ENCODE measurements at regions not wholly inside any gene's neighbourhood (a gene's known extent, or its start where the extent isn't known, plus 50 kb on each side); places are given as distances from the start of the nearest gene placed in this dataset.

DNA sequence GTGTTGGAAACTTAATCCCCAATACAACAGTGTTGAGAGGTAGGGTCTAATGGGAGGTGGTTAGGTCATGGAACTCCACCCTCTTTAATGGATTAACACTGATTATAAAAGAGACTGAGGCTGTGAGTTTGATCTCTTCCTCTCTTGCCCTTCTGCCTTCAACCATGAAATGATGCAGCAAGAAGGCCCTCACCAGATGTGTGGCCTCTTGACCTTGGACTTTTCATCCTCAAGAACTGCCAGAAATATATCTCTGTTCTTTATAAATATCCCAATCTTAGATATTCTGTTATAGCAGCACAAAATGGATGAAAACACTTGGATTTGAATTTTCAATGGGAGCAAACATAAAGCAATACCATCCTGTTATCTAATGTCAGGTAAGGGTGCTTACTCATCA lies 67.6 kb downstream of the NMUR2 start:
- intact Hi-C loops (cut with DNase I; ENCODE audit: low total_unique reads), result no loop called here
- TF ChIP-seq, protein P1, sequence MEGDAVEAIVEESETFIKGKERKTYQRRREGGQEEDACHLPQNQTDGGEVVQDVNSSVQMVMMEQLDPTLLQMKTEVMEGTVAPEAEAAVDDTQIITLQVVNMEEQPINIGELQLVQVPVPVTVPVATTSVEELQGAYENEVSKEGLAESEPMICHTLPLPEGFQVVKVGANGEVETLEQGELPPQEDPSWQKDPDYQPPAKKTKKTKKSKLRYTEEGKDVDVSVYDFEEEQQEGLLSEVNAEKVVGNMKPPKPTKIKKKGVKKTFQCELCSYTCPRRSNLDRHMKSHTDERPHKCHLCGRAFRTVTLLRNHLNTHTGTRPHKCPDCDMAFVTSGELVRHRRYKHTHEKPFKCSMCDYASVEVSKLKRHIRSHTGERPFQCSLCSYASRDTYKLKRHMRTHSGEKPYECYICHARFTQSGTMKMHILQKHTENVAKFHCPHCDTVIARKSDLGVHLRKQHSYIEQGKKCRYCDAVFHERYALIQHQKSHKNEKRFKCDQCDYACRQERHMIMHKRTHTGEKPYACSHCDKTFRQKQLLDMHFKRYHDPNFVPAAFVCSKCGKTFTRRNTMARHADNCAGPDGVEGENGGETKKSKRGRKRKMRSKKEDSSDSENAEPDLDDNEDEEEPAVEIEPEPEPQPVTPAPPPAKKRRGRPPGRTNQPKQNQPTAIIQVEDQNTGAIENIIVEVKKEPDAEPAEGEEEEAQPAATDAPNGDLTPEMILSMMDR (IDR thresholded peaks at IDR 0.05), result no peak

DNA sequence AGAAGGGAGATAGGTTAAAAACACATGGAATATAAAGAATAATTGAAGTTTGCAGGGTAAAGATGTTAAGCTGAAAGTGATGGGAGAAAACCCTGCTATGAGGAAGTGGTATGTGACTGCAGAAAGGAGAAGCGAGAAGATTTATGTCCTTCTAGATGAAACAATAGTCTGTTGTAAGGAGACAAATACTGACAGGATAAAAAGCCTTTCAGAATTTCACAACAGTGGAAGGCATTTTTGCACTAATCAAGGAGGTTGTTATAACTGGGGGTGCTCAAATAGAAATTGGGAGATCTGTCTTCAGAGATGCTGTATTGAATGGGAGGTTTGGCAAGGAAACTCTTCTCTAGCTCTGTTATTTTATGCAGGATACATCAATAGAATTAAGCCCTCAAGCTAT lies 69.6 kb downstream of the NMUR2 start:
- Histone ChIP-seq H3K36me3 (no peaks in the 10 kb centered on the region), H3K27me3 (no peaks in the 10 kb centered on the region), H3K9me3 (no peaks in the 10 kb centered on the region), H3K4me1 (no peaks in the 10 kb centered on the region), H3K27ac (no peak overlapping the region), H3K4me3 (no peak overlapping the region)
- TF ChIP-seq, protein P1 (IDR thresholded peaks at IDR 0.05), result no peak
- intact Hi-C loops (cut with DNase I; ENCODE audit: low total_unique reads), result no loop called here
- no peak for DNase-seq

More for the DNA sequence above, 67.6 kb downstream of the NMUR2 start:
- no peak overlapping the region for H3K27ac ChIP-seq
- H3K27me3 ChIP-seq, result no peaks in the 10 kb centered on the region
- no peaks in the 10 kb centered on the region for H3K4me1 ChIP-seq
- H3K36me3 ChIP-seq, result no peaks in the 10 kb centered on the region
- H3K9me3 ChIP-seq, result no peaks in the 10 kb centered on the region
- no peak overlapping the region for H3K4me3 ChIP-seq
- no peak for DNase-seq

DNA sequence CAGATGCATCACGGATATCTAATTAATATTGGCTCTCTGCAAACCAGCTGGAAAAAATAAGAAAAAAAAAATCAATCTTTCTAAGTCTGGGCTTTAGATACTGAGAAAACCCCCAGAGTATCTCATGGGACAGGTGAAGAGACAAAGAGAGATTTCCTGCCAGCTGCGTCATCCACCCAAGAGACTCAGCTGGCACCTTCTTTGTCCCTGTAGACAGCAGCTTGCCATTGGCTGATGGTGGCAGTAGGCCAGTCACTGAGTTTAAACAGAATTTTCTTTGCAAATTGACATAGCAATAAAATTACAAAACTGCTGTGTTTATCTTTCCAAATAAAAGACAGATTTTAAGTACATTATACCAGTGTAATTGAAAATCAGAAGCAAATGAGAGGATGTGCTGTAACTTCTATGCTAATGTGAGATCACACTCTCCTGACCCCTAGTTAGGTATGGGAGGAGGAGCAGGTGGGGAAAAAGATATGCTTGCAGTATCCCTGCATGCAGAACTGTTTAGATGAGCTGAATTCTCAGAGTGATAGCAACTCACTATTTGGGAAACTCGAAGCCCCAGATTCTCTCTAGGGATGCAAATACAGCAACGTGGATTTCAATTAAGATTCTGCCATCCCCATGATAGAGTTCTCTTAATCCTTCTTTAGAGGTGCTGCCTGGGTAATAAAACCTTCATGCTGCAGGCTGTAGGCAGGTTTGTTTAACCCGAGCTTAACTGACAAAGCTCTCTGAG lies 72.2 kb downstream of the NMUR2 start:
- no peaks in the 10 kb centered on the region for H3K4me1 ChIP-seq
- intact Hi-C loops (cut with DNase I; ENCODE audit: low total_unique reads), result no loop called here
- no peak overlapping the region for H3K27ac ChIP-seq
- no peak for DNase-seq
- no peaks in the 10 kb centered on the region for H3K36me3 ChIP-seq
- no peak overlapping the region for H3K4me3 ChIP-seq
- TF ChIP-seq, protein P1 (IDR thresholded peaks at IDR 0.05), result no peak
- no peaks in the 10 kb centered on the region for H3K9me3 ChIP-seq
- H3K27me3 ChIP-seq, result no peaks in the 10 kb centered on the region

DNA sequence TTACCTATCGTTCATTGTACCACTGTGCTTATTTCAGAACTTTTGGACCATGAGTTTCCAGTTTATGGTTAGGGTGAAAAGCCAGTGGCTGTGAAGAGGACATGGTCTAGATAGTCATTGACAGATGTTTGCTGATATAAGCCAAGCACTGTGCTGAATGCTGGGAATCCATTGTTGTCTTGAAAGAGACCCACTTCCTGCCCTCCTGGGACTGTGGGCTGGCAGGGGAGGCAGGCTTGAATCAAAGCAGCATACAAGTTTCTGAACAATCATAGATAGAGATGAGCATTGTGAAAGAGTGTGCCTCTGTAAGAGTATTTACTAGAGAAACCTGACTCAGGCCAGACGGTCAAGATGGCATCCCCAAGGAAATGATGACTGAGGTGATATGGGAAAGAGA lies 73.4 kb downstream of the NMUR2 start:
- no peaks in the 10 kb centered on the region for H3K36me3 ChIP-seq
- H3K4me1 ChIP-seq, result no peaks in the 10 kb centered on the region
- H3K27me3 ChIP-seq, result no peaks in the 10 kb centered on the region
- DNase-seq, result no peak
- TF ChIP-seq, protein P1 (IDR thresholded peaks at IDR 0.05), result no peak
- intact Hi-C loops (cut with DNase I; ENCODE audit: low total_unique reads), result no loop called here
- H3K4me3 ChIP-seq, result no peak overlapping the region
- H3K9me3 ChIP-seq, result no peaks in the 10 kb centered on the region
- no peak overlapping the region for H3K27ac ChIP-seq

DNA sequence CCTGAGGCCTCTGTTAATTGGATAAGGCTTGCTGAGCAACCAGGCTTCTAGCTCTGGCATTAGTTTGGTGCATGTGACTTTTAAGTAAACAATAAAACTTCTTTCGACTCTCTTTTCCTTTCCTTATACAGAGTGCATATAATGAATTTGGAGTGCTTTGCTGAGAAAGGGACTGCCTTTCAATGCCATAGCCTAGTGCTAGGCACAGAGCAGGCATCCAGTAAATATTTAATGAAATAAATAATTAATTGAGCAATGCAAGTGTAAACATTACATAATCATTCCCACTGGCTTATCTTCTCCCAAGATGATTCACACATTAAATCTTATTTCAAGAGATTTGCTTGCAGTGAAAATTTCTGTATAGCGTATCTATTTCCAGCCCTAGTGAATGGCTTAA lies 74.1 kb downstream of the NMUR2 start:
- Histone ChIP-seq H3K27ac (no peak overlapping the region), H3K4me1 (no peaks in the 10 kb centered on the region), H3K27me3 (no peaks in the 10 kb centered on the region), H3K4me3 (no peak overlapping the region), H3K9me3 (no peaks in the 10 kb centered on the region), H3K36me3 (no peaks in the 10 kb centered on the region)
- no peak for DNase-seq
- TF ChIP-seq, protein P1 (IDR thresholded peaks at IDR 0.05), result no peak
- intact Hi-C loops (cut with DNase I; ENCODE audit: low total_unique reads), result no loop called here

Data from tibial artery (tissue), 4 donors.